Psoas muscle (tissue), 7 donors: ENCODE measurements at regions not wholly inside any gene's neighbourhood (a gene's known extent, or its start where the extent isn't known, plus 50 kb on each side); places are given as distances from the start of the nearest gene placed in this dataset.
A peak's percentile ranks its signal among the peaks of the same experiment; 100 is the strongest.
"Not testable (repeated sequence)": the region's sequence is repeated elsewhere in the genome, so short reads cannot be mapped to it uniquely, and the experiment has no call there.

Source experiments
- ATAC-seq, 4 donors: fragments of 200-7000 bp; cut with Tn5 transposase; one replicate each; pipeline ENCODE4 v1.9.1; 2020; ENCODE audit warnings: moderate library complexity in 3 of 4, mild to moderate bottlenecking in 2 of 4
- DNase-seq, 2 donors: peaks; one replicate each; pipeline ENCODE4 v3.0.0-alpha.2; 2020
- H3K27ac ChIP-seq: fragments of 200-600 bp; one replicate; pipeline ENCODE4 v1.8.0; 2022
- H3K27me3 ChIP-seq, 3 donors: fragments of 200-600 bp in 1 of 3; one replicate each; pipeline versions ENCODE4 v1.6.1 to v1.8.0; 2013 to 2022; ENCODE audit warnings: low read length in 2 of 3, mild to moderate bottlenecking in 2 of 3, moderate library complexity in 1 of 3; ENCODE audit not compliant: insufficient read depth in 3 of 3
- H3K36me3 ChIP-seq, 2 donors: fragments of 200-600 bp in 1 of 2; one replicate each; pipeline versions ENCODE4 v1.6.1 to v1.8.0; 2013 to 2022; ENCODE audit warnings: low read depth in 1 of 2, mild to moderate bottlenecking in 1 of 2, moderate library complexity in 1 of 2; ENCODE audit not compliant: insufficient read depth in 1 of 2
- H3K4me1 ChIP-seq: fragments of 200-600 bp; one replicate; pipeline ENCODE4 v1.8.0; 2022
- H3K4me3 ChIP-seq: fragments of 200-600 bp; one replicate; pipeline ENCODE4 v1.8.0; 2022; ENCODE audit warnings: mild to moderate bottlenecking
- H3K9me3 ChIP-seq: fragments of 200-600 bp; one replicate; pipeline ENCODE4 v1.8.0; 2022
- WGBS, 3 donors: extraction: QIAGEN DNeasy Blood & Tissue Kit; methylation state at CpG; one replicate each; pipeline versions ENCODE4 v1.1.6 to v1.1.7; 2013; 5-methylcytosine and 5-hydroxymethylcytosine counted together
- intact Hi-C, 2 donors: fragments of 100-400 bp; cut with DNase I; formaldehyde crosslinking; loops; one replicate each; pipeline versions ENCODE4 v1.11.0 to v1.14.2; 2022
- TF ChIP-seq, protein P1 (sequence below): fragments of 200-600 bp; IDR thresholded peaks from one replicate; pipeline ENCODE4 v1.8.0; 2022; ENCODE audit warnings: antibody characterized with exemption
- donor health status: healthy with polysubstance abuse.
- donor health status: DM: no; HTN: no; CAD: no; lungs with moderate emphysema.
- donor health status: Bipolar disorder and iron deficiency.
- donor health status: healthy.
- donor health status: DM: yes; HTN: yes; CAD: no.
- donor health status: DM: no; HTN: no; CAD: no.
- donor health status: DM: yes; HTN: yes; CAD: no.

DNA sequence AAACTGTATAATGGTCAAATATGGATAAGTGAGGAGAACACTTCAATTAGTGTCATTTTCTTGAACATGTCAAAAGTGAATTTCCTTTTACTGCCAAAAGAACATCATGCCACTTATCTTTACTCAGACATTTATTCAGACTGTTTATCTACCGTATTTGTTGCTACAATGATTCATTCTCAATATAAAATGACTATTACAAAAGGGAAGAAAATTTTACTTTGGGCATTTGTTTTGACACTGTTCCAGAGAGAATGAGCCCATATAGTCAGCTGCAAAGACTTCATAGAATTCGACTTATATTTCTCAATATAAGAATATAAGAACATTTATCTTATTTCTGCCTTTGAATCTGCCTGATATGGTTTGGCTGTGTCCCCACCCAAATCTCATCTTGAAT, 1699.1 kb downstream of the BRINP3 start:
- no peak for ATAC-seq
- Histone ChIP-seq H3K27me3 (no peaks in the 10 kb centered on the region), H3K27ac (no peak overlapping the region), H3K4me1 (no peaks in the 10 kb centered on the region), H3K9me3 (no peaks in the 10 kb centered on the region), H3K36me3 (no peaks in the 10 kb centered on the region), H3K4me3 (no peak overlapping the region)
- no peak for DNase-seq
- TF ChIP-seq, protein P1, sequence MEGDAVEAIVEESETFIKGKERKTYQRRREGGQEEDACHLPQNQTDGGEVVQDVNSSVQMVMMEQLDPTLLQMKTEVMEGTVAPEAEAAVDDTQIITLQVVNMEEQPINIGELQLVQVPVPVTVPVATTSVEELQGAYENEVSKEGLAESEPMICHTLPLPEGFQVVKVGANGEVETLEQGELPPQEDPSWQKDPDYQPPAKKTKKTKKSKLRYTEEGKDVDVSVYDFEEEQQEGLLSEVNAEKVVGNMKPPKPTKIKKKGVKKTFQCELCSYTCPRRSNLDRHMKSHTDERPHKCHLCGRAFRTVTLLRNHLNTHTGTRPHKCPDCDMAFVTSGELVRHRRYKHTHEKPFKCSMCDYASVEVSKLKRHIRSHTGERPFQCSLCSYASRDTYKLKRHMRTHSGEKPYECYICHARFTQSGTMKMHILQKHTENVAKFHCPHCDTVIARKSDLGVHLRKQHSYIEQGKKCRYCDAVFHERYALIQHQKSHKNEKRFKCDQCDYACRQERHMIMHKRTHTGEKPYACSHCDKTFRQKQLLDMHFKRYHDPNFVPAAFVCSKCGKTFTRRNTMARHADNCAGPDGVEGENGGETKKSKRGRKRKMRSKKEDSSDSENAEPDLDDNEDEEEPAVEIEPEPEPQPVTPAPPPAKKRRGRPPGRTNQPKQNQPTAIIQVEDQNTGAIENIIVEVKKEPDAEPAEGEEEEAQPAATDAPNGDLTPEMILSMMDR, result no peak
- intact Hi-C loops, result no loop called here
- WGBS, 3 donors, result 35 to 41% (median 36%) methylated on average over 2 of the region's 2 CpGs

DNA sequence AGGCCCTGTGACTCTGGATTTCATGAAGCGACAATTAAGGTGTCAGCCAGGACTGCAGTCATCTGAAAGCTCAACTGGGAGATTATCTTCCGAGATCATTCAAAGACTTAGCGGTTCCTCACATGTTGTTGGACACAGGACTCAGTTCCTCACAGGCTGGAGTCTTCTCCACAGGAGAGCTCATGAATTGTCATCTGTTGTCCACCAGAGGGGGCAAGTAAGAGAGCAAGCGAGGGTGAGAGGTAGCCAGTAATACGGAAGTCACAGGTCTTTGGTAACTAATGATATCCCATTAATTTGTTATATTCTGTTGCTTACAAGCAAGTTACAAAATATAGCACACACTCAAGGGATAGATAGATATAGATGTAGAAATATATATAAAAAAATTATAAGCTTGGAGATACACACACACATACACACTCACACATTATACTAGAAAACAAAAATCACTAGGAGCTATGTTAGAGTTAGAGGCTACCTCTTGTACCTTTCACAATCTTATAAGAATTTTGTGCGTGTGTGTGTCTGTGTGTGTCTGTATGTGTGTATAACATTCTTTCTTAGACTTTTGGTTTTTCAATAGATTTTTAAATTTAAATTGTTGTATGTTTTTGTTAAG, 1695.3 kb downstream of the BRINP3 start:
- Histone ChIP-seq H3K36me3 (no peaks in the 10 kb centered on the region), H3K9me3 (no peaks in the 10 kb centered on the region), H3K4me3 (no peak overlapping the region), H3K27ac (no peak overlapping the region), H3K27me3 (no peaks in the 10 kb centered on the region), H3K4me1 (no peaks in the 10 kb centered on the region)
- DNase-seq (no peak), ATAC-seq (no peak)
- TF ChIP-seq, protein P1, result no peak
- 48 to 61% (median 58%) methylated on average over 6 of the region's 6 CpGs for WGBS, 3 donors
- intact Hi-C loops, result no loop called here

DNA sequence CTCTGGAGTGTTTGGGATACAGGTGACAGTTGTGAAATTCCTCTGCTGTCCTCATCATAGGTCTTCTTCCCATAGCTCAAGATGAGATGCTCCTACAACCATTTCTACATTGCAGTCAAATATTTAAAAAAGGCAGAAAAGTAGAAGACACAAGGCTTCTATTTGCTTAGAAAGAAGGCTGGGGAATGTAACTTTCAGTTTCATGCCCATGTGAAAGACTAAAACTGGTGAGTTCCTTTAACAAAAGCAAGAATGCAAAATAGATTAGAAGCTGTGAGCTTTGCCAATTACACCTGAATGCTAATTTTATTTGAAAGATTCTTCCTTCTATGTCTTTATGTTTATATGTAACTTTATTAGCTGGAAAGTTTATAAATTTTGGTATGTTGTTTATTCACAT, 1682.7 kb downstream of the BRINP3 start:
- no peaks in the 10 kb centered on the region for H3K4me1 ChIP-seq
- intact Hi-C loops, result no loop called here

DNA sequence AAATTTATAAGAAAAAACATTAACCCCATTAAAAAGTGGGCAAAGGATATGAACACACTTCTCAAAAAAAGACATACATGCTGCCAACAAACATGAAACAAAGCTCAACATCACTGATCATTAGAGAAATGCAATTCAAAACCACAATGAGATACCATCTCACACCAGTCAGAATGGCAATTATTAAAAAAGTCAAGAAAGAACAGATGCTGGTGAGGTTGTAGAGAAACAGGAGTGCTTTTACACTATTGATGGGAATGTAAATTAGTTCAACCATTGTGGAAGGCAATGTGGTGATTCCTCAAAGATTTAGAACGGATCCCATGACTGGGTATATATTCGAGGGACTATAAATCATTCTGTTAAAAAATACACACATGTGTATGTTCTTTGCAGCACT, 1665.5 kb downstream of the BRINP3 start:
- H3K9me3 ChIP-seq, H3K36me3 ChIP-seq, H3K4me3 ChIP-seq, H3K27ac ChIP-seq, DNase-seq, H3K4me1 ChIP-seq, intact Hi-C loops, H3K27me3 ChIP-seq, ATAC-seq: not testable (repeated sequence)
- 80 to 86% (median 86%) methylated on average over 2 of the region's 2 CpGs for WGBS, 3 donors

More for the DNA sequence above, 1682.7 kb downstream of the BRINP3 start:
- no peaks in the 10 kb centered on the region for H3K9me3 ChIP-seq
- TF ChIP-seq, protein P1, result no peak
- H3K36me3 ChIP-seq, result no peaks in the 10 kb centered on the region
- DNase-seq (no peak), ATAC-seq (no peak)
- H3K27ac ChIP-seq, result no peak overlapping the region
- H3K4me3 ChIP-seq, result no peak overlapping the region
- H3K27me3 ChIP-seq, result no peaks in the 10 kb centered on the region

DNA sequence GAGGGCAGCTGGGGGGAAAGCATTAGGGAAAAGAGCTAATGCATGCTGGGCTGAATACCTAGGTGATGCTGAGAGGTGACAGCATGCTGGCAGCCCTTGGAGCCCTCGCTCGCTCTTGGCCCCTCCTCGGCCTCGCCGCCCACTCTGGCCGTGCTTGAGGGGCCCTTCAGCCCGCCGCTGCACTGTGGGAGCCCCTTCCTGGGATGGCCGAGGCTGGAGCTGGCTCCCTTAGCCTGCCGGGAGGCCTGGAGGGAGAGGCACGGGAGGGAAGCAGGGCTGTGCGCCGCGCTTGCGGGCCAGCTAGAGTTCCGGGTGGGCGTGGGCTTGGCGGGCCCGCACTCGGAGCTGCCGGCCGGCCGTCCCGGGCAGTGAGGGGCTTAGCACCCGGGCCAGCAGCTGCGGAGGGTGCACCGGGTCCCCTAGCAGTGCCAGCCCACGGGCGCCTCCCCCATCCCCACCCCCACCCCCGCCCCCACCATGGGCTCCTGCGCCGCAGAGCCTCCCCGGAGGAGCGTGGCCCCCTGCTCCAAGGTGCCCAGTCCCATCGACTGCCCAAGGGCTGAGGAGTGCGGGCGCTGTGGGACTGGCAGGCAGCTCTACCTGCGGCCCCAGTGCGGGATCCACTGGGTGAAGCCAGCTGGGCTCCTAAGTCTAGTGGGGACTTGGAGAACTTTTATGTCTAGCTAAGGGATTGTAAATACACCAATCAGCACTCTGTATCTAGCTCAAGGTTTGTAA, 1664.7 kb downstream of the BRINP3 start:
- ATAC-seq, H3K27ac ChIP-seq, intact Hi-C loops, H3K9me3 ChIP-seq, H3K4me3 ChIP-seq, H3K4me1 ChIP-seq, H3K36me3 ChIP-seq, H3K27me3 ChIP-seq: not testable (repeated sequence)
- 96 to 97% (median 96%) methylated on average over 31 to 39 of the region's 39 CpGs for WGBS, 3 donors
- peak in 1 of 2 donors; percentile 30 for DNase-seq
